ENCODE measurements at regions not wholly inside any gene's neighbourhood (a gene's known extent, or its start where the extent isn't known, plus 50 kb on each side); places are given as distances from the start of the nearest gene placed in this dataset.

- TF ChIP-seq POLR2A (IDR thresholded peaks at IDR 0.05; ENCODE audit: low read length) (no peak), GATA1 (IDR thresholded peaks at IDR 0.05; ENCODE audit: low read depth, low read length) (no peak)
These were observed 311.9 kb downstream of the MDFIC start for GRCh38 chr7:115233809-115234208.

Measured in erythroblast (primary cell).